ENCODE measurements at regions not wholly inside any gene's neighbourhood (a gene's known extent, or its start where the extent isn't known, plus 50 kb on each side); places are given as distances from the start of the nearest gene placed in this dataset.

DNA sequence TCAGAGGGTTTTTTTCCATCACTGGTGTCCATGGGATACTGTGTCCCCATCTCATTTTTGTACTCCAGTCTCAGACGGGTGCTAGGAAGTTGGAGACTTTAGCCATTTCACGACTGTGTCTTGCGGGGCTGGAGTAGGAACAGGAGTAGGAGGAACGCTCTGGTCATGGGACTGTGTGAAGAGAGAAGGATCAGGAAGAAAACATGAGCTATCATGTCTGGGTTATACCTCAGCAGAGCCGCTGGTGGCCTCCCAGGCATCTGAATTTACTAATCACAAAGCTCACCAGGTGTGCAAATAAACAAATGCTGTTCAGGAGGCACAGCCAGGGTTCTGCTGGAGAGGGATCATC, 225.4 kb downstream of the SEC14L1 start:
- WGBS, 2 donors (ENCODE audit: low coverage in 1 of 2): 40 to 49% methylated on average over 3 to 5 of the region's 5 CpGs
- Histone ChIP-seq H3K4me1 (peaks cover 35 to 46% (median 40%) of the 10 kb centered on the region in 4 donors), H3K4me3 (no peak overlapping the region), H3K27me3 (no peaks in the 10 kb centered on the region), H3K36me3 (no peaks in the 10 kb centered on the region), H3K27ac (peak overlapping the region; percentile 70 to 72 (median 71)), H3K9me3 (no peaks in the 10 kb centered on the region)
- no peak for DNase-seq
- no peak for TF ChIP-seq POLR2A (IDR thresholded peaks at IDR 0.05)
- intact Hi-C loops (cut with DNase I; ENCODE audit: low total_unique reads) (no loop called here), in situ Hi-C loops (cut with MboI; ENCODE audit: low pct_ligation_motif_present in 1 of 4, low pct_unique_long_range_greater_than_20kb in 1 of 4, low sequenced_read_pairs in 3 of 4) (no loop called here)

GRCh38 chr17:77366558-77367245, 225.9 kb downstream of the SEC14L1 start:
- Histone ChIP-seq H3K4me1 (peaks cover 40 to 52% (median 45%) of the 10 kb centered on the region in 4 donors), H3K27me3 (no peaks in the 10 kb centered on the region), H3K27ac (peak overlapping the region; percentile 70 to 72 (median 71)), H3K9me3 (no peaks in the 10 kb centered on the region), H3K4me3 (no peak overlapping the region), H3K36me3 (no peaks in the 10 kb centered on the region)
- peak; percentile 49 for DNase-seq
- TF ChIP-seq CTCF (IDR thresholded peaks at IDR 0.05): no peak
- TF ChIP-seq POLR2A (IDR thresholded peaks at IDR 0.05): no peak
- TF ChIP-seq EP300 (IDR thresholded peaks at IDR 0.05; ENCODE audit: low read depth): no peak
- TF ChIP-seq POLR2AphosphoS5 (IDR thresholded peaks at IDR 0.05): no peak
- intact Hi-C loops (cut with DNase I; ENCODE audit: low total_unique reads) (no loop called here), in situ Hi-C loops (cut with MboI; ENCODE audit: low pct_ligation_motif_present in 1 of 4, low pct_unique_long_range_greater_than_20kb in 1 of 4, low sequenced_read_pairs in 3 of 4) (no loop called here)
- 20 to 52% methylated on average over 1 to 8 of the region's 8 CpGs for WGBS, 2 donors (ENCODE audit: low coverage in 1 of 2)

GRCh38 chr17:77369544-77369971, 228.8 kb downstream of the SEC14L1 start:
- 86 to 88% methylated on average over 5 to 13 of the region's 13 CpGs for WGBS, 2 donors (ENCODE audit: low coverage in 1 of 2)
- H3K4me3 ChIP-seq: no peak overlapping the region
- peaks cover 46 to 57% (median 53%) of the 10 kb centered on the region in 4 donors for H3K4me1 ChIP-seq
- in situ Hi-C loops (cut with MboI; ENCODE audit: low pct_ligation_motif_present in 1 of 4, low pct_unique_long_range_greater_than_20kb in 1 of 4, low sequenced_read_pairs in 3 of 4): no loop called here
- intact Hi-C loops (cut with DNase I; ENCODE audit: low total_unique reads): no loop called here
- peak overlapping the region in 3 of 4 donors; percentile 94 to 96 (median 95) for H3K27ac ChIP-seq
- no peak for DNase-seq
- no peaks in the 10 kb centered on the region for H3K27me3 ChIP-seq
- H3K9me3 ChIP-seq: no peaks in the 10 kb centered on the region
- TF ChIP-seq POLR2A (IDR thresholded peaks at IDR 0.05) (no peak), EP300 (IDR thresholded peaks at IDR 0.05; ENCODE audit: low read depth) (no peak)
- H3K36me3 ChIP-seq: no peaks in the 10 kb centered on the region

GRCh38 chr17:77370586-77370985, 229.8 kb downstream of the SEC14L1 start:
- peaks cover 44 to 58% (median 50%) of the 10 kb centered on the region in 4 donors for H3K4me1 ChIP-seq
- TF ChIP-seq CTCF (IDR thresholded peaks at IDR 0.05) (no peak), POLR2AphosphoS5 (IDR thresholded peaks at IDR 0.05) (no peak), POLR2A (IDR thresholded peaks at IDR 0.05) (no peak), EP300 (IDR thresholded peaks at IDR 0.05; ENCODE audit: low read depth) (no peak)
- H3K27me3 ChIP-seq: no peaks in the 10 kb centered on the region
- H3K4me3 ChIP-seq: no peak overlapping the region
- peak overlapping the region; percentile 91 to 96 (median 94) for H3K27ac ChIP-seq
- DNase-seq: no peak
- H3K36me3 ChIP-seq: no peaks in the 10 kb centered on the region
- no peaks in the 10 kb centered on the region for H3K9me3 ChIP-seq
- WGBS, 2 donors (ENCODE audit: low coverage in 1 of 2): 67% methylated on average over 5 of the region's 5 CpGs; no CpG with 5 or more reads in 1 of the 2 donors
- intact Hi-C loops (cut with DNase I; ENCODE audit: low total_unique reads) (loop anchor here (5.0 kb wide), 1 partner anchor 107 kb away; no protein-coding TSS in a partner anchor), in situ Hi-C loops (cut with MboI; ENCODE audit: low pct_ligation_motif_present in 1 of 4, low pct_unique_long_range_greater_than_20kb in 1 of 4, low sequenced_read_pairs in 3 of 4) (no loop called here)

DNA sequence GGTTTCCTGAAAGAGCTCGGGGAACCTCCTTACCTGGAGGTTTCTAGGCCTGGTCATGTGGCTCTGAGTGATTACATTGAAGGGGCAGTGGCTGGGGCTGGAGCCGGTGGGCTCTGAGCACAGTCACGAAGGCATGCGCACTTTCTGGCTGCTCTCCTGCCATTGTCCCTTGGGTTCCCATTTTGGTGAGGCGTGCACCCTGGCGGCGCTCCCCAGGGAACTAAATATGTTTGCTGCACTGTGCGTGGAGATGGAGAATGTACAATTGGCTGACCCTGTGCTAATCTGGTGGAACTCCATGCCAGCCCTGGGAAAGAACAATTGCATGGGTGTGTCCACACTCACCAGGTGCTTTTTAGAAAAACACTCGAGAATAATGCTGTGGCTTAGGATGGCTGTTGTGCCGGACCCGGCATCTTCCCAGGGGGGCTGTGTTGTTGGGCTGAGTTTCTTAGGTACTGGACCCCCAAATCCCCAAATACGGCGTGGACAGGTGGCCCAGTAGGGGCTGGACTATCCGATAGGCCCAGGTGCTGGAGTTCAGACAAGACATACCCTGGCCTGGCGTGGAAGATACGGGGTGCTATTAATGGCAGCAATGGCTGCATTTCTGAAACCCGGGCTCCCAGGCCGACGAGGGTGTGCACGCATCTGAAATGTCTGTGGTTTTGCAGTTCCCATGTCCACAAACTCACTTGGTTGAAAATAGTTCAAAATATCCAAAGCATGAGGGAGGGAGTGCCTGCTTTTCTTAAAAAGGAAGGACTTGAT, 230.5 kb downstream of the SEC14L1 start:
- Histone ChIP-seq H3K27me3 (no peaks in the 10 kb centered on the region), H3K9me3 (no peaks in the 10 kb centered on the region), H3K4me1 (peaks cover 40 to 58% (median 50%) of the 10 kb centered on the region in 4 donors), H3K36me3 (no peaks in the 10 kb centered on the region), H3K4me3 (no peak overlapping the region), H3K27ac (peak overlapping the region; percentile 91 to 96 (median 94))
- TF ChIP-seq POLR2AphosphoS5 (IDR thresholded peaks at IDR 0.05) (no peak), CTCF (IDR thresholded peaks at IDR 0.05) (no peak), EP300 (IDR thresholded peaks at IDR 0.05; ENCODE audit: low read depth) (no peak), POLR2A (IDR thresholded peaks at IDR 0.05) (no peak)
- intact Hi-C loops (cut with DNase I; ENCODE audit: low total_unique reads): loop anchor here (5.0 kb wide), 1 partner anchor 106 kb away; no protein-coding TSS in a partner anchor
- DNase-seq: no peak
- in situ Hi-C loops (cut with MboI; ENCODE audit: low pct_ligation_motif_present in 1 of 4, low pct_unique_long_range_greater_than_20kb in 1 of 4, low sequenced_read_pairs in 3 of 4): no loop called here
- WGBS, 2 donors (ENCODE audit: low coverage in 1 of 2): 57% methylated on average over 20 of the region's 20 CpGs; no CpG with 5 or more reads in 1 of the 2 donors

Data from transverse colon (tissue), 4 donors.